ENCODE measurements at regions not wholly inside any gene's neighbourhood (a gene's known extent, or its start where the extent isn't known, plus 50 kb on each side); places are given as distances from the start of the nearest gene placed in this dataset.
A peak's percentile ranks its signal among the peaks of the same experiment; 100 is the strongest.

- H3K27ac ChIP-seq (ENCODE audit: low read length), result peak overlapping the region; percentile 48
- H3K9me3 ChIP-seq (ENCODE audit: control insufficient read depth, insufficient read depth, low read depth, low read length), result no peaks in the 10 kb centered on the region
- DNase-seq (ENCODE audit: low read depth, low spot score) (peak; percentile 35), ATAC-seq (peak; percentile 86)
- BruUV-seq (replicated peaks), result no TSS peak
- no peak for TF ChIP-seq REST (IDR thresholded peaks at IDR 0.05; ENCODE audit: insufficient read depth in 1 of 2, low read depth in 2 of 2, low read length in 1 of 2)
- no peak for TF ChIP-seq SIN3A (IDR thresholded peaks at IDR 0.05; ENCODE audit: borderline replicate concordance, insufficient read depth, low read depth, low read length)
- TF ChIP-seq CTCF (IDR thresholded peaks at IDR 0.05), result no peak
- POLR2A ChIA-PET, result interaction anchor here (0.7 kb wide), 1 partner anchor 7 kb away, joined by 15 read pairs; no protein-coding TSS in a partner anchor
- intact Hi-C loops (cut with micrococcal nuclease; ENCODE audit: unreplicated experiment), result no loop called here
- no peaks in the 10 kb centered on the region for H3K27me3 ChIP-seq (ENCODE audit: control insufficient read depth, insufficient read depth, low read length)
- in situ Hi-C loops (cut with HindIII; ENCODE audit: low pct_unique_long_range_greater_than_20kb, low sequenced_read_pairs), result no loop called here
- H3K4me3 ChIP-seq (ENCODE audit: low read depth in 2 of 2, low read length in 2 of 2), result peak overlapping the region; percentile 33 to 51
- H3K36me3 ChIP-seq (ENCODE audit: control insufficient read depth, insufficient read depth, low read length), result no peaks in the 10 kb centered on the region
- no peaks in the 10 kb centered on the region for H3K4me1 ChIP-seq (ENCODE audit: control insufficient read depth, insufficient read depth, low read length)
- CTCF ChIA-PET, result no interaction called here
These were observed 52.9 kb upstream of the RTL6 start for GRCh38 chr22:44550711-44551491.

GRCh38 chr22:44549701-44550100, 51.7 kb upstream of the RTL6 start:
- Histone ChIP-seq H3K4me1 (ENCODE audit: control insufficient read depth, insufficient read depth, low read length) (no peaks in the 10 kb centered on the region), H3K9me3 (ENCODE audit: control insufficient read depth, insufficient read depth, low read depth, low read length) (no peaks in the 10 kb centered on the region), H3K4me3 (ENCODE audit: low read depth in 2 of 2, low read length in 2 of 2) (no peak overlapping the region), H3K27me3 (ENCODE audit: control insufficient read depth, insufficient read depth, low read length) (no peaks in the 10 kb centered on the region), H3K36me3 (ENCODE audit: control insufficient read depth, insufficient read depth, low read length) (no peaks in the 10 kb centered on the region), H3K27ac (ENCODE audit: low read length) (no peak overlapping the region)
- POLR2A ChIA-PET, result interaction anchor here (0.7 kb wide), 1 partner anchor 9 kb away, joined by 15 read pairs; no protein-coding TSS in a partner anchor
- in situ Hi-C loops (cut with HindIII; ENCODE audit: low pct_unique_long_range_greater_than_20kb, low sequenced_read_pairs) (no loop called here), intact Hi-C loops (cut with micrococcal nuclease; ENCODE audit: unreplicated experiment) (no loop called here)
- TF ChIP-seq REST (IDR thresholded peaks at IDR 0.05; ENCODE audit: insufficient read depth in 1 of 2, low read depth in 2 of 2, low read length in 1 of 2) (no peak), POLR2AphosphoS5 (IDR thresholded peaks at IDR 0.05; ENCODE audit: low read depth, low read length) (no peak), TCF7L2 (IDR thresholded peaks at IDR 0.05; ENCODE audit: low read depth, low read length) (no peak), CTCF (IDR thresholded peaks at IDR 0.05) (no peak), SIN3A (IDR thresholded peaks at IDR 0.05; ENCODE audit: borderline replicate concordance, insufficient read depth, low read depth, low read length) (no peak)
- DNase-seq (ENCODE audit: low read depth, low spot score) (no peak), ATAC-seq (no peak)
- no TSS peak for BruUV-seq (replicated peaks)
- CTCF ChIA-PET, result no interaction called here
